HG03342 (cell line): ENCODE measurements at regions not wholly inside any gene's neighbourhood (a gene's known extent, or its start where the extent isn't known, plus 50 kb on each side); places are given as distances from the start of the nearest gene placed in this dataset.
A peak's percentile ranks its signal among the peaks of the same experiment; 100 is the strongest.
"Not testable (repeated sequence)": the region's sequence is repeated elsewhere in the genome, so short reads cannot be mapped to it uniquely, and the experiment has no call there.

Experiments used
- ATAC-seq: cut with Tn5 transposase; IDR thresholded peaks from one replicate; pipeline ENCODE4 v1.9.1; 2021; ENCODE audit warnings: mild to moderate bottlenecking, moderate library complexity; ENCODE audit not compliant: unreplicated experiment

- not testable (repeated sequence) for ATAC-seq
Observed at GRCh38 chr10:90107581-90107980, 406.2 kb downstream of the KIF20B start.

GRCh38 chr10:90111671-90112070 is 410.3 kb downstream of the KIF20B start:
- ATAC-seq = no peak

GRCh38 chr10:90112681-90113080 is 411.3 kb downstream of the KIF20B start:
- ATAC-seq = no peak

GRCh38 chr10:90118567-90118966 is 417.2 kb downstream of the KIF20B start:
- ATAC-seq = not testable (repeated sequence)

- ATAC-seq = not testable (repeated sequence)
Observed at GRCh38 chr10:90119631-90120280, 418.4 kb downstream of the KIF20B start.

- ATAC-seq = no peak
Observed at GRCh38 chr10:90125456-90126255, 424.3 kb downstream of the KIF20B start.

GRCh38 chr10:90126256-90126595 is 424.8 kb downstream of the KIF20B start:
- no peak for ATAC-seq

- ATAC-seq = no peak
Observed at GRCh38 chr10:90130321-90131086, 429.1 kb downstream of the KIF20B start.

- no peak for ATAC-seq
Observed at GRCh38 chr10:90133606-90134005, 432.2 kb downstream of the KIF20B start.

- ATAC-seq = no peak
Observed at GRCh38 chr10:90136731-90137316, 435.4 kb downstream of the KIF20B start.

- no peak for ATAC-seq
Observed at GRCh38 chr10:90138844-90139243, 437.5 kb downstream of the KIF20B start.

- ATAC-seq = no peak
Observed at GRCh38 chr10:90141791-90142190, 440.4 kb downstream of the KIF20B start.

- no peak for ATAC-seq
Observed at GRCh38 chr10:90143937-90144336, 442.5 kb downstream of the KIF20B start.

- no peak for ATAC-seq
Observed at GRCh38 chr10:90148116-90148855, 446.9 kb downstream of the KIF20B start.

- no peak for ATAC-seq
Observed at GRCh38 chr10:90149563-90149962, 448.2 kb downstream of the KIF20B start.

- no peak for ATAC-seq
Observed at GRCh38 chr10:90162271-90162853, 461.0 kb downstream of the KIF20B start.

- ATAC-seq = peak; percentile 78
Observed at GRCh38 chr10:90167174-90168064, 466.0 kb downstream of the KIF20B start.

- no peak for ATAC-seq
Observed at GRCh38 chr10:90168244-90168643, 466.9 kb downstream of the KIF20B start.

- ATAC-seq = no peak
Observed at GRCh38 chr10:90171014-90171722, 469.8 kb downstream of the KIF20B start.
